GM11168 (cell line): ENCODE measurements at regions not wholly inside any gene's neighbourhood (a gene's known extent, or its start where the extent isn't known, plus 50 kb on each side); places are given as distances from the start of the nearest gene placed in this dataset.

Source experiments
- in situ Hi-C: fragments of 300-500 bp; cut with MboI; formaldehyde crosslinking; loops from one replicate; pipeline ENCODE4 v1.12.0; 2022; ENCODE audit warnings: low sequenced_read_pairs; ENCODE audit not compliant: unreplicated experiment

GRCh38 chr22:27273853-27274252 is 527.7 kb downstream of the MN1 start:
- in situ Hi-C loops: no loop called here

DNA sequence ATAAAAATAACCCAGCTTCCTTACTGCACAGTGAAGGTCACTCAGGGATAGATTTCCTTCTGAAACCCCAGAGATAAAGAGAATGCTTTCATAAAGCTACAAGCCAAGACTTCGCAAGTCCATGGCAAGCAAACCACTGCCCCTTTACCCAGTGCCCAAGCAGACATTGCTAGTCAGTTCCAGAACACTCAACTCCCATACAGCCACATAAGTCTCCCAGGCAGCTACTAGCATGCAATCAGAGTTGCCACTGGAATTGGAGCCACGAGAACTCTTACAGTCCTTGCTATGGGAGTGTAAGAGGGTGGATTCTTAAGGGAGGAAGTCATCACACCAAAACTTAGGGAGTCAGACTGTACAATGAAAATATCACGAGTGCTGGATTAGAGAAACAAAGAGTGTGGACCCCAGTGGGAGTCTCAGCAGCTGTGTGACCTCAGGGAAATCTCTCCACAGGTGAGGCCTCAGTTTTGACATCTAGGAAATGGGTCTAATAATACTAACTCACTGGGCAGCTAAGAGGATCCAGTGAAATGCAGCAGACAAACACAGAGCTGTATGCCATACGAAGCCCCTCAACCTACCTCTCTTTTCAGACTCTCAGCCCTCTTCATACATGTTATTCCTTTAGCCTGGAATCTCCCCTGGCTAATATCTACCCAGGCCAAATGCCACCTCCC is 526.6 kb downstream of the MN1 start:
- in situ Hi-C loops: no loop called here

GRCh38 chr22:27278946-27279345 is 522.6 kb downstream of the MN1 start:
- in situ Hi-C loops: no loop called here

DNA sequence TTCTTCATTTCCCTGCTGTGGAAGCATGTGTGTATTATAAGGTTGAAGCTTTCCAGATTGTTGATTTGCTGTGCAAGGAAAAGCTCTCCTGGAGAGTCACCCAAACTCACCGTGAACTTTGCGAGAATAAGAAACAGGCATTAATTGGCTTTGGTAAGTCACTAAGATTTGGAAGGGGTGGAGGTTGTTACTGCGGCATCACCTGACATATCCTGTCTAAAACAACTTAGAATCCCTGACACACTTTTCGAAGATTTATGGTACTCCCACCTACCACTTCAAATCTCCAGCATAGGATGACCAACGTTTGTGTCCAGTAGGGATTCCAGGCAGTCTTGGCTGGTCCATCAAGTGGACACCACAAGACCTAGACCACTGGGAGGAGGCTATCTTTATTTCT is 518.3 kb downstream of the MN1 start:
- in situ Hi-C loops: no loop called here

GRCh38 chr22:27283714-27284113 is 517.8 kb downstream of the MN1 start:
- in situ Hi-C loops: no loop called here

DNA sequence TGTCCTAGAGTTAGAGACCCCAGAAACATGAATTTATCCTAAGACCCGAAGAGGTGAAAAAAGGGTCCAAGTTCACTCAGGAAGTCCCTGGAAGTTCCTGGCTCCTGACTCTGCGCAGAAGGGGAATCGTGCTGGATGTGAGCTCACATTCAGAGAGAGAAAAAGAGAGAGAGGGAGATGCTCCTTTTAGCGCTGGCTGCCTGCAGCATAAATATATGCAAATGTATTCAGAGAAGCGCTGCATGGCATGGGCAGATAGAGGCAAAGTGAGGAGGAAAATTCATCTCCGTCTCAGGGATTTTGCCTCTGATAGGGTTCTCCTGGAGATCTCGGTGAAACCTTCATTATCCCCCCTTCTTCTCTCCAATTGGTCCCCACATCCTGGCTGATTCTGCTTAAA is 517.2 kb downstream of the MN1 start:
- in situ Hi-C loops: no loop called here

GRCh38 chr22:27286711-27287110 is 514.8 kb downstream of the MN1 start:
- in situ Hi-C loops: no loop called here

DNA sequence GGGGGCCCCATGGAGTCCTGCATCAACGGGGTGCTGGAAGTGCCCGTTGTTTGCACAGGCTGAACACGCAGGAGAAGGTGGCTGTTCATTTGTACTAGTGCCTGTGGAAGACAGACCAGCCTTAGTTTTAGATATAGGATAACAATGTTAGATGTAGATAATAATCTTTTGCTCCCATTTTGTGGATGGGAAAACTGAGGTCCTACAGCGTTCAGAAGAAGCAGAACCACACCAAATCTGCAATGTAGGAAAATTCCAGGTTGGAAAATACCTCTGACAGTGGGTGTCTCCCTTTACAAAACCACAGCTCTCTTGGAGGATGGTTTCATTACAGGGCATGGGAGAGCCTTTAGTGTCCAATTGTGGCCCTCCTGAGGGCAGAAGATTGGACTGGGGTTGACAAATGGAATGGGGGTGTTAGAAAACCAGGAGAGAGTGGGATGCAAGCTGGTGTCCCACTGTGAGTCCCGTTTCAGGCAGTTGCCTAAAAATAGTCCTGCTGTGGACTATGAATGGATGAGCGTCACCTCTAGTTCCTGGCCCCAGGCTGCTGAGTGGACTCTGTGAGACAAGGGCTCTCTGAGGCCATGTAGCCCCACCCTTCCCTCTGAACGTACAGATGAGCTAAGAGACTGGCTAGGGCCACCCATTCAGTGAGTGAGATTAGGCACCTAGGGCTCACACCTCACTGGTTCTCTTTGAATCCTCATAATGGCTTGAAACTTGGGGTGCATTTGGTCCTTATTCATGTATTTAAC is 508.8 kb downstream of the MN1 start:
- in situ Hi-C loops: no loop called here

GRCh38 chr22:27293721-27294445 is 507.7 kb downstream of the MN1 start:
- in situ Hi-C loops: no loop called here

- in situ Hi-C loops: no loop called here
Observed at GRCh38 chr22:27295040-27295439, 506.5 kb downstream of the MN1 start.

GRCh38 chr22:27295605-27296004 is 506.0 kb downstream of the MN1 start:
- in situ Hi-C loops: no loop called here

DNA sequence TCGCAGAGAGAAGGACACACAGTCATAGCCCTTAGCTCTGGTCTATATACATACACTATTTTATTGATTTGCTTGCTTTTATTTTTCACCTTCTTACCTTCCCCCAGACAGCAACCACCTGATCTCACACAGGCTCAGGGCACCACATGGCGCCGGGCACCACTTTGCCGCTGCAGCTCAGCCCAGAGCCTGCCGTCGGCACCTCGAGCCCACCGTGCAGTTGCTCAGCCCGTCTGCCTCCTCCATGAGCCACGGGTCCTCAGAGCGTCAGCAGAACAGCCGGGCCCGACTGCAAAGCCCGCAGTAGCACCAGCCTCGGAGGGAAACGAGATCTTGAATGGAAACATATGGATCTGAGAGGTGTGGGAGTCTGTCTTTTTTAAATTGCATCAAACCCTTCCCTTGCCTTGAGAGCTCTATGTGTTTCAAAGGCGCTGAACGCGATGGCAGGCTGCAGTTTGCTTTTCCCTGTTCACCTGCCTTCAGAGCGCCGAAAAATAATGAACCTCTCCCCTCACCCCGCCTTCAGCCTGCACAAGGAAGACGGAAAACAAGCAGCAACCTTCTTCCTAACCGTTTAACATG is 505.4 kb downstream of the MN1 start:
- in situ Hi-C loops: no loop called here

DNA sequence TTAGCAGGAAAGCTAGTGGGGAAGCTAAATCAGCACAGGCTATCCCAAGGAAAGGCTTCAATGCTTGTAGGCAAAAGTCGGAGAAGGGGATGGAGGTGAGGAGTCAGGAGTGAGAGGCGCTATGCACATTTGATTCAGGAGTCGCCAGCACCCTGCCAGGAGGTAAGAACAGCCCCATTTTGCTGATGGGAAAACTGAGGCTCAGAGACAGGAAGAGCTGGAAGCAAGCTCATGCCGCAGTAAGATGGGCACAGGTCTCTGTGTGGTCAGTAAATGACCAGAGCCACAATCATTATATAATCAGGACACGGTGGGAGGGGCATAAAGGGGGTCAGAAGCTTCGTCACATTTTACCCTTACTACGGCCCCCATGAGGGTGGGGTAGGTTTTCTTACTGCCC is 504.4 kb downstream of the MN1 start:
- in situ Hi-C loops: no loop called here

- in situ Hi-C loops: no loop called here
Observed at GRCh38 chr22:27298332-27298731, 503.2 kb downstream of the MN1 start.

DNA sequence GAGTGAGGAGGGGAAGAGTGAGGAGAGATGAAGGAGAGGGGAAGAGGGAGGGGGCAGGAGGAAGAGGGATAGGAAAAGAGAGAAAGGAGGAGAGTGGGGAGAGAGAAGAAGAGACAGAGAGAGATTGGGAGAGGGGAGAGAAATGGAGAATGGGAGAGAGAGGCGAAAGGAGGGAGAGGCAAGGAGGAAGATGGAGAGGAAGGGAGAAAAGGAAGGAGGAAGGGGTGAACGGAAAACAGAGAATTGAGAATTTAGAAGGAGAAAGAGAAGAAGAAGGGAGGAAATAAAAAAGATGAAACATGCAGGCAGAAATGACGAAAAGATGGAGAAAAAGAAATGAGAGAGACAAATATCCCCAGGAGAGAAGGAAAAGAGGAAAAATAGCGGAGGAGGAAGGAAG is 502.8 kb downstream of the MN1 start:
- in situ Hi-C loops: no loop called here

GRCh38 chr22:27299181-27300085 is 502.1 kb downstream of the MN1 start:
- in situ Hi-C loops: no loop called here

DNA sequence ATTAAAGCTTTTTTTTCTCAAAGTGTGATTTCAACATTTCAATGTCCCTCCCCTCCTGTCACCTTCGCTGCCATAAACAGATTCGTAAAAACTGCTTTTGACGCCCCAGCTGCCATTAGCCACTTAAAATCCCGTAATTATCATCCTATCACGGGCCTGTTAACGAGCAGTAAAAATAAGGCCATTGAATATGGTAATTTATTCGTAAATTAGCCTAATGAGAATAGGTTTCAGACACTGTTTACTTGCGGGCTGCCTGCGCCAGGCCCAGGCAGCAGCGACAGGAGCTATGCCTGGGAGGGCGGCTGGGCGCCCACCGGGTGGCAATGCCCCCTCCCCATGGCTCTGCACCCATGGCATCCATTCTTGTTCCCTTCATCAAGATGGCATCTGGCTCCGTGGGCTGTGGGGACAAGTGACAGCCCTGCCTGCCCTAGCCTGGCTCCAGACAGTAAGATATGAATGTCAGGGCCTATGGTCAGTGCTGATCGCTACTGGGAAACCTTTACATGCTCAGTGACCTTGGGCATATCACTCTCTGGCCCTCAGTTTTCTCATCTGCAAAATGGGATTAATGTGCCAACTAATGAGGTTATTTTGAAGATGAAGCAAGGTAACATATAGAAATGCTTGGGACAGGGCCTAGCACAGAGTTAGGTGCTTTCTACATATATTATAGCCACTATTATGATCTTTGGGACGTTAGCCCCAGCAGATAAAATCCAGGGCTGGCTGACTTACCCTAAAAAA is 500.8 kb downstream of the MN1 start:
- in situ Hi-C loops: no loop called here

DNA sequence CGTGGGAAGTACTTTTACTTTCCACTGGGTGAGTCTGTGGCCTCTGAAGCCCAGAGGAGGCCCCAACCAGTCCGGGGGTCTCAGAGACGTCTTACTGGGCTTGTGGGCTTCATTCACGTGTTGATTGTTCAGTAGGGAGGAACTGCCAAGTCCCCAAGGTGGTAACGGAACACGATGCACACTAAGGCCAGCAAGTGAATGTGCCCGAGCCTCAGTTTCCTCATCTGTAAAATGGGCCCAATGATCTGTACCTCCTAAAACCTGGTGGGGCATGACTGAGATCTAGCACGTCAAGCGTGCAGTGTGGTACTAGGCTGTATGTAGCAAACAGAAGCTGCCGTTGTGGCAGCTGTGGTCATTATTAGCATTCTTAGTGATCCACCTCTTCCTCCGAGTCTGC is 499.1 kb downstream of the MN1 start:
- in situ Hi-C loops: no loop called here

GRCh38 chr22:27303718-27304117 is 497.8 kb downstream of the MN1 start:
- in situ Hi-C loops: no loop called here
